ENCODE measurements at regions not wholly inside any gene's neighbourhood (a gene's known extent, or its start where the extent isn't known, plus 50 kb on each side); places are given as distances from the start of the nearest gene placed in this dataset.
A peak's percentile ranks its signal among the peaks of the same experiment; 100 is the strongest.

DNA sequence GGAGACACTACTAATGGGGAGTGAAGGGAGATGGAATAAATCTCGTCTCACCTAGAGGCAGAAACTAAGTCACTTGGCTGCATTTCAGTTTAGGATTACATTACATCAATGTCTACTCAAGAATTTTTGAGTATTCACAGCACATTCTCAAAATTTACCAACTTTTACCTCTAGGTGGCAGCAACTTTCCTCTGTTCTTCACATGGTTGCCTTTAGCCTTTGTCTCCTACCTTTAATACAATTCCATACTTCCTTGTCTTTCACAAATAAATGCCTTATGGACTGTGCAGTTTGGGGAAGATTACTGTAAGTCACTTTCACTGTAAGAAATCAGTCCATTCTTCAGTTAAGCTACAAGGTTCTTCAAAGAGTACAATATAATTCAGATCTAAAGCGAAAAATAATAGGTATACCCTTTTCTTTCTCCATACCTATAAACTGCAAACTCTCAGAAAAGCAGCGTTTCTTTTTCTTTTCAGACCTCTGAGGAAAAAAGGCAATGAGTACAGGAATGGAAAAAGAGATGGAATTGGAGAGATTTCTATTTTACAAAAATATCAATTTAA, 379.4 kb downstream of the KLF12 start:
- POLR2A ChIA-PET (ENCODE audit: unreplicated experiment) = no interaction called here
- Histone ChIP-seq H2BK20ac (ENCODE audit: low read depth, low read length) (no peak overlapping the region), H3K9me3 (ENCODE audit: control insufficient read depth, insufficient read depth, low read length) (no peaks in the 10 kb centered on the region), H2AFZ (replicated peaks; ENCODE audit: low read length, poor library complexity) (no peak overlapping the region), H4K5ac (ENCODE audit: low read depth, low read length) (peak overlapping the region; percentile 7; the same call in 1 of the 2 replicates), H4K20me1 (ENCODE audit: insufficient read depth, low read length) (no peaks in the 10 kb centered on the region), H3K18ac (ENCODE audit: low read depth, low read length) (no peak overlapping the region), H2AK5ac (ENCODE audit: low read depth, low read length) (no peak overlapping the region), H2BK5ac (ENCODE audit: low read depth, low read length, poor library complexity, severe bottlenecking) (no peak overlapping the region), H3K4ac (ENCODE audit: low read depth, low read length) (no peak overlapping the region), H4K91ac (ENCODE audit: insufficient read depth, low read depth, low read length) (no peak overlapping the region), H3K27me3 (ENCODE audit: control insufficient read depth, insufficient read depth, low read length) (no peaks in the 10 kb centered on the region), H3K4me2 (ENCODE audit: low read depth, low read length) (no peak overlapping the region), H3K56ac (ENCODE audit: extremely low read depth, insufficient read depth, low read length) (no peak overlapping the region), H2BK15ac (ENCODE audit: low read depth, low read length) (no peak overlapping the region), H3K79me1 (ENCODE audit: low read depth in 1 of 2, low read length in 2 of 2) (peaks cover 0 to 2% of the 10 kb centered on the region in 2 experiments; a peak in 1 of 4 replicates), H3K9me1 (ENCODE audit: insufficient read depth, low read length) (no peaks in the 10 kb centered on the region; the same call in 1 of the 2 replicates), H2BK120ac (ENCODE audit: low read depth, low read length) (no peak overlapping the region), H3K14ac (replicated peaks; ENCODE audit: low read depth, low read length) (no peak overlapping the region), H4K8ac (ENCODE audit: low read depth in 2 of 2, low read length in 2 of 2) (no peak overlapping the region), H3K4me3 (ENCODE audit: insufficient read depth, low read depth, low read length) (no peak overlapping the region), H3K36me3 (ENCODE audit: control insufficient read depth, insufficient read depth, low read length) (no peaks in the 10 kb centered on the region; the same call in 1 of the 2 replicates), H3K23ac (ENCODE audit: low read depth, low read length) (no peak overlapping the region), H3K9ac (ENCODE audit: low read depth, low read length) (no peak overlapping the region), H3K27ac (ENCODE audit: insufficient read depth, low read length) (no peak overlapping the region), H3K4me1 (ENCODE audit: control insufficient read depth, insufficient read depth, low read length) (no peaks in the 10 kb centered on the region), H2AK9ac (replicated peaks; ENCODE audit: low read depth, low read length, poor library complexity) (no peak overlapping the region)
- DNase-seq (peak; percentile 70), ATAC-seq (ENCODE audit: low read depth) (peak; percentile 79)
- CTCF ChIA-PET = interaction anchor here (0.6 to 0.7 kb wide), 2 partner anchors 498 to 900 kb away, joined by 3 to 8 read pairs; no protein-coding TSS in a partner anchor
- no CpG with 5 or more reads among the region's 3 CpGs for WGBS, 2 experiments (ENCODE audit: extremely low coverage in 2 of 2, insufficient read length in 1 of 2)
- dilution Hi-C loops (cut with HindIII; ENCODE audit: low sequenced_read_pairs, unreplicated experiment) = no loop called here
- no peak for TF ChIP-seq MXI1 (IDR thresholded peaks at IDR 0.05; ENCODE audit: borderline replicate concordance, low read depth, low read length)
- TF ChIP-seq MAFK (IDR thresholded peaks at IDR 0.05; ENCODE audit: low read depth, low read length) = no peak
- TF ChIP-seq CHD1 (IDR thresholded peaks at IDR 0.05; ENCODE audit: low read depth, low read length) = no peak
- TF ChIP-seq SMC3 (IDR thresholded peaks at IDR 0.05; ENCODE audit: low read depth, low read length) = peak; percentile 51
- no peak for TF ChIP-seq NFE2L2 (IDR thresholded peaks at IDR 0.05; ENCODE audit: low read depth, low read length)
- TF ChIP-seq, protein P1, sequence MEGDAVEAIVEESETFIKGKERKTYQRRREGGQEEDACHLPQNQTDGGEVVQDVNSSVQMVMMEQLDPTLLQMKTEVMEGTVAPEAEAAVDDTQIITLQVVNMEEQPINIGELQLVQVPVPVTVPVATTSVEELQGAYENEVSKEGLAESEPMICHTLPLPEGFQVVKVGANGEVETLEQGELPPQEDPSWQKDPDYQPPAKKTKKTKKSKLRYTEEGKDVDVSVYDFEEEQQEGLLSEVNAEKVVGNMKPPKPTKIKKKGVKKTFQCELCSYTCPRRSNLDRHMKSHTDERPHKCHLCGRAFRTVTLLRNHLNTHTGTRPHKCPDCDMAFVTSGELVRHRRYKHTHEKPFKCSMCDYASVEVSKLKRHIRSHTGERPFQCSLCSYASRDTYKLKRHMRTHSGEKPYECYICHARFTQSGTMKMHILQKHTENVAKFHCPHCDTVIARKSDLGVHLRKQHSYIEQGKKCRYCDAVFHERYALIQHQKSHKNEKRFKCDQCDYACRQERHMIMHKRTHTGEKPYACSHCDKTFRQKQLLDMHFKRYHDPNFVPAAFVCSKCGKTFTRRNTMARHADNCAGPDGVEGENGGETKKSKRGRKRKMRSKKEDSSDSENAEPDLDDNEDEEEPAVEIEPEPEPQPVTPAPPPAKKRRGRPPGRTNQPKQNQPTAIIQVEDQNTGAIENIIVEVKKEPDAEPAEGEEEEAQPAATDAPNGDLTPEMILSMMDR (conservative IDR thresholded peaks at IDR 0.05; ENCODE audit: low read depth, low read length) = peak; percentile 75
- TF ChIP-seq RAD21 (IDR thresholded peaks at IDR 0.05; ENCODE audit: low read length) = peak; percentile 81
- no TSS peak for BruUV-seq (replicated peaks)
- in situ Hi-C loops (cut with MboI; ENCODE audit: low sequenced_read_pairs) = loop anchor here (25.0 kb wide), 1 partner anchor 1457 kb away; no protein-coding TSS in a partner anchor
- intact Hi-C loops (cut with micrococcal nuclease) = loop anchor here (2.0 to 10.0 kb wide), 4 partner anchors 380 to 1500 kb away; partner anchors contain the start of gene KLF12
